Astrocyte of the cerebellum (primary cell): ENCODE measurements at regions not wholly inside any gene's neighbourhood (a gene's known extent, or its start where the extent isn't known, plus 50 kb on each side); places are given as distances from the start of the nearest gene placed in this dataset.

ENCODE experiments used
- DNase-seq: peaks from one replicate; pipeline ENCODE4 v3.0.0-alpha.2; 2011; ENCODE audit warnings: low read depth
- H3K4me3 ChIP-seq: 2 replicates; pipeline ENCODE4 v1.5.1; 2011; ENCODE audit warnings: mild to moderate bottlenecking, low read depth, low read length, moderate library complexity
- in situ Hi-C: cut with HindIII; loops from 2 replicates; pipeline ENCODE4 v1.10.0; 2017; ENCODE audit warnings: low sequenced_read_pairs
- TF ChIP-seq, protein P1 (sequence below): IDR thresholded peaks from 2 replicates; pipeline ENCODE4 v1.5.1; 2012; ENCODE audit warnings: low read length, low read depth, moderate library complexity, mild to moderate bottlenecking; ENCODE audit errors: missing control alignments

GRCh38 chr11:128251140-128251539 lies 336.2 kb downstream of the ETS1 start:
- in situ Hi-C loops, result no loop called here
- TF ChIP-seq, protein P1, sequence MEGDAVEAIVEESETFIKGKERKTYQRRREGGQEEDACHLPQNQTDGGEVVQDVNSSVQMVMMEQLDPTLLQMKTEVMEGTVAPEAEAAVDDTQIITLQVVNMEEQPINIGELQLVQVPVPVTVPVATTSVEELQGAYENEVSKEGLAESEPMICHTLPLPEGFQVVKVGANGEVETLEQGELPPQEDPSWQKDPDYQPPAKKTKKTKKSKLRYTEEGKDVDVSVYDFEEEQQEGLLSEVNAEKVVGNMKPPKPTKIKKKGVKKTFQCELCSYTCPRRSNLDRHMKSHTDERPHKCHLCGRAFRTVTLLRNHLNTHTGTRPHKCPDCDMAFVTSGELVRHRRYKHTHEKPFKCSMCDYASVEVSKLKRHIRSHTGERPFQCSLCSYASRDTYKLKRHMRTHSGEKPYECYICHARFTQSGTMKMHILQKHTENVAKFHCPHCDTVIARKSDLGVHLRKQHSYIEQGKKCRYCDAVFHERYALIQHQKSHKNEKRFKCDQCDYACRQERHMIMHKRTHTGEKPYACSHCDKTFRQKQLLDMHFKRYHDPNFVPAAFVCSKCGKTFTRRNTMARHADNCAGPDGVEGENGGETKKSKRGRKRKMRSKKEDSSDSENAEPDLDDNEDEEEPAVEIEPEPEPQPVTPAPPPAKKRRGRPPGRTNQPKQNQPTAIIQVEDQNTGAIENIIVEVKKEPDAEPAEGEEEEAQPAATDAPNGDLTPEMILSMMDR, result no peak
- no peak for DNase-seq
- H3K4me3 ChIP-seq, result no peak overlapping the region

GRCh38 chr11:128250482-128250881 lies 336.9 kb downstream of the ETS1 start:
- in situ Hi-C loops, result no loop called here
- DNase-seq, result no peak
- TF ChIP-seq, protein P1, result no peak
- H3K4me3 ChIP-seq, result no peak overlapping the region

- in situ Hi-C loops, result no loop called here
- no peak overlapping the region for H3K4me3 ChIP-seq
- TF ChIP-seq, protein P1, result no peak
- DNase-seq, result no peak
These were observed 340.4 kb downstream of the ETS1 start for GRCh38 chr11:128246810-128247594.

GRCh38 chr11:128246364-128246801 lies 341.0 kb downstream of the ETS1 start:
- TF ChIP-seq, protein P1, result no peak
- in situ Hi-C loops, result no loop called here
- no peak overlapping the region for H3K4me3 ChIP-seq
- no peak for DNase-seq

GRCh38 chr11:128244871-128245270 lies 342.5 kb downstream of the ETS1 start:
- no peak overlapping the region for H3K4me3 ChIP-seq
- in situ Hi-C loops, result no loop called here
- DNase-seq, result no peak
- TF ChIP-seq, protein P1, result no peak

DNA sequence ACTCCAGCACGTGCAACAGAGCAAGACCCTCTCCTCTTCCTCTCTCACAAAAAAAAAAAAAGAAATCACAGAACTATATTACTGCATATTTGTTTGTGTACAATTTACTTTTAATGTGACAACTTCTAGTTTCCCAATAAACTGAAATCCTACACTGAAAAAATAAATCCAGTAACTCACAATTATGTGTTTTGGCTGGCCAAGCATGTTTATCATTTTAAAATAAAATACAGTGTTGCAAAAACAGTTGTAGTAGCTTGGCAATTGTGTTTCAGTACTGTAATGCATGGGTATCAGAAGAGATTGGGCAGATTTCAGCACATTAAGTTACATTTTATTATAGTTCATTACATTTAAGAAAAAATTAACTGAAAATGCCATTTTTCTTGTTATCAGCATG lies 344.9 kb downstream of the ETS1 start:
- in situ Hi-C loops, result no loop called here
- no peak overlapping the region for H3K4me3 ChIP-seq
- TF ChIP-seq, protein P1, result no peak
- no peak for DNase-seq
